CD4-positive, alpha-beta T cell treated with Interleukin-15 for 4 hours (primary cell): ENCODE measurements at regions not wholly inside any gene's neighbourhood (a gene's known extent, or its start where the extent isn't known, plus 50 kb on each side); places are given as distances from the start of the nearest gene placed in this dataset.
"Not testable (repeated sequence)": the region's sequence is repeated elsewhere in the genome, so short reads cannot be mapped to it uniquely, and the experiment has no call there.

ENCODE experiments used
- DNase-seq: peaks from one replicate; pipeline ENCODE4 v3.0.0-alpha.2; 2020; ENCODE audit warnings: low spot score

GRCh38 chr2:131584380-131584779 is 56.7 kb downstream of the CCDC74A start:
- no peak for DNase-seq

GRCh38 chr2:131584940-131585339 is 57.3 kb downstream of the CCDC74A start:
- no peak for DNase-seq

GRCh38 chr2:131588152-131588873 is 60.6 kb downstream of the CCDC74A start:
- DNase-seq: no peak

- DNase-seq: not testable (repeated sequence)
Measured at GRCh38 chr2:131589126-131589525, 61.4 kb downstream of the CCDC74A start.

GRCh38 chr2:131590366-131590765 is 62.7 kb downstream of the CCDC74A start:
- no peak for DNase-seq

- DNase-seq: no peak
Measured at GRCh38 chr2:131590896-131591295, 63.2 kb downstream of the CCDC74A start.

GRCh38 chr2:131596561-131596960 is 68.9 kb downstream of the CCDC74A start:
- DNase-seq: not testable (repeated sequence)

- DNase-seq: not testable (repeated sequence)
Measured at GRCh38 chr2:131602444-131602843, 74.8 kb downstream of the CCDC74A start.

GRCh38 chr2:131604652-131605051 is 77.0 kb downstream of the CCDC74A start:
- not testable (repeated sequence) for DNase-seq

GRCh38 chr2:131606366-131606765 is 78.7 kb downstream of the CCDC74A start:
- DNase-seq: not testable (repeated sequence)

GRCh38 chr2:131607056-131607455 is 79.4 kb downstream of the CCDC74A start:
- DNase-seq: not testable (repeated sequence)

GRCh38 chr2:131614539-131614938 is 86.9 kb downstream of the CCDC74A start:
- DNase-seq: not testable (repeated sequence)

- not testable (repeated sequence) for DNase-seq
Measured at GRCh38 chr2:131618320-131618719, 90.6 kb downstream of the CCDC74A start.

- DNase-seq: not testable (repeated sequence)
Measured at GRCh38 chr2:131622874-131623273, 95.2 kb downstream of the CCDC74A start.

GRCh38 chr2:131626011-131626410 is 98.3 kb downstream of the CCDC74A start:
- not testable (repeated sequence) for DNase-seq

GRCh38 chr2:131626565-131626964 is 98.9 kb downstream of the CCDC74A start:
- DNase-seq: not testable (repeated sequence)

- not testable (repeated sequence) for DNase-seq
Measured at GRCh38 chr2:131627777-131628176, 100.1 kb downstream of the CCDC74A start.

GRCh38 chr2:131631648-131632047 is 104.0 kb downstream of the CCDC74A start:
- DNase-seq: not testable (repeated sequence)

- DNase-seq: not testable (repeated sequence)
Measured at GRCh38 chr2:131633405-131633804, 105.7 kb downstream of the CCDC74A start.

GRCh38 chr2:131633827-131634695 is 106.4 kb downstream of the CCDC74A start:
- DNase-seq: not testable (repeated sequence)

- no peak for DNase-seq
Measured at GRCh38 chr2:131635611-131636010, 107.9 kb downstream of the CCDC74A start.

GRCh38 chr2:131636704-131637308 is 109.1 kb downstream of the CCDC74A start:
- not testable (repeated sequence) for DNase-seq
